NCI-H1105 (cell line): ENCODE measurements at regions not wholly inside any gene's neighbourhood (a gene's known extent, or its start where the extent isn't known, plus 50 kb on each side); places are given as distances from the start of the nearest gene placed in this dataset.

Source experiments
- DNase-seq: peaks from one replicate; lab custom pipeline; 2025; lab: John Stamatoyannopoulos, UW

- DNase-seq = no peak
Measured at GRCh38 chr3:194084284-194084683, 51.7 kb upstream of the HES1 start.
